ENCODE measurements at regions not wholly inside any gene's neighbourhood (a gene's known extent, or its start where the extent isn't known, plus 50 kb on each side); places are given as distances from the start of the nearest gene placed in this dataset.

DNA sequence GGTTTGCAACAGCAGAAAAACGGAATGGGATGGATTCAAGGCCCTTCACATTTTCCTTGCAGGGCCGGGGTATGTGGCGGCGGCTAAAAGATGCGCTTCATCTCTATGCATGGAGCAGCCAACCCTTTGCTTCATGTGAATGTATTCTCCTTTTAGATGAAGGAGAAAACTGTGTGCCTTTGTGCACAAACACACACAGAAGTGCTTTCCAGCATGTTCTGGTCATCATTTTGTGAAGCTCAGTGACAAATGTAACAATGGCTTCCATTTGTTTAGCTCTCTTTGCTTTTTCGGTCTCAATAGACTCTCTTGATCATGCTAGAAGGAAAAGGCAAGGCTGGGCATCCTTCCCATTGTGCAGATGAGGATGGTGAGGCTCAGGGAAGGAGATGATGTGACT is 161.7 kb upstream of the MKI67 start:
- no peaks in the 10 kb centered on the region for H3K4me1 ChIP-seq (ENCODE audit: control insufficient read depth in 4 of 4, insufficient read depth in 4 of 4, low read length in 3 of 4)
- peaks cover 2 to 17% (median 9%) of the 10 kb centered on the region in 4 donors for H3K27me3 ChIP-seq (ENCODE audit: control insufficient read depth in 4 of 4, insufficient read depth in 4 of 4, low read length in 3 of 4)
- no peaks in the 10 kb centered on the region for H3K36me3 ChIP-seq (ENCODE audit: control insufficient read depth in 4 of 4, insufficient read depth in 3 of 4, low read depth in 1 of 4, low read length in 3 of 4)
- H3K4me3 ChIP-seq (ENCODE audit: low read depth in 1 of 3, low read length in 3 of 3) = no peak overlapping the region
- DNase-seq (ENCODE audit: low spot score) = no peak
- peaks cover 2 to 22% (median 13%) of the 10 kb centered on the region in 4 donors for H3K9me3 ChIP-seq (ENCODE audit: control insufficient read depth in 4 of 4, low read length in 3 of 4)
- 78% methylated on average over 6 of the region's 6 CpGs for WGBS
- H3K9ac ChIP-seq (ENCODE audit: low read depth in 1 of 2, low read length in 2 of 2) = no peak overlapping the region
- TF ChIP-seq SP1 (IDR thresholded peaks at IDR 0.05) (no peak), JUND (IDR thresholded peaks at IDR 0.05) (no peak), HNF4A (conservative IDR thresholded peaks at IDR 0.05) (no peak), RXRA (IDR thresholded peaks at IDR 0.05) (no peak), YY1 (IDR thresholded peaks at IDR 0.05) (no peak), TAF1 (conservative IDR thresholded peaks at IDR 0.05) (no peak), FOXA2 (IDR thresholded peaks at IDR 0.05) (no peak), HNF4G (IDR thresholded peaks at IDR 0.05) (no peak), FOXA1 (IDR thresholded peaks at IDR 0.05) (no peak), EGR1 (IDR thresholded peaks at IDR 0.05; ENCODE audit: low read depth in 2 of 2) (no peak), NR2F2 (IDR thresholded peaks at IDR 0.05) (no peak), RAD21 (IDR thresholded peaks at IDR 0.05) (no peak), GABPA (IDR thresholded peaks at IDR 0.05 in 1 of 2, conservative IDR thresholded peaks at IDR 0.05 in 1 of 2) (no peak)
- TF ChIP-seq, protein P1, sequence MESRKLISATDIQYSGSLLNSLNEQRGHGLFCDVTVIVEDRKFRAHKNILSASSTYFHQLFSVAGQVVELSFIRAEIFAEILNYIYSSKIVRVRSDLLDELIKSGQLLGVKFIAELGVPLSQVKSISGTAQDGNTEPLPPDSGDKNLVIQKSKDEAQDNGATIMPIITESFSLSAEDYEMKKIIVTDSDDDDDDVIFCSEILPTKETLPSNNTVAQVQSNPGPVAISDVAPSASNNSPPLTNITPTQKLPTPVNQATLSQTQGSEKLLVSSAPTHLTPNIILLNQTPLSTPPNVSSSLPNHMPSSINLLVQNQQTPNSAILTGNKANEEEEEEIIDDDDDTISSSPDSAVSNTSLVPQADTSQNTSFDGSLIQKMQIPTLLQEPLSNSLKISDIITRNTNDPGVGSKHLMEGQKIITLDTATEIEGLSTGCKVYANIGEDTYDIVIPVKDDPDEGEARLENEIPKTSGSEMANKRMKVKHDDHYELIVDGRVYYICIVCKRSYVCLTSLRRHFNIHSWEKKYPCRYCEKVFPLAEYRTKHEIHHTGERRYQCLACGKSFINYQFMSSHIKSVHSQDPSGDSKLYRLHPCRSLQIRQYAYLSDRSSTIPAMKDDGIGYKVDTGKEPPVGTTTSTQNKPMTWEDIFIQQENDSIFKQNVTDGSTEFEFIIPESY (IDR thresholded peaks at IDR 0.05) = no peak
- TF ChIP-seq, protein P2, sequence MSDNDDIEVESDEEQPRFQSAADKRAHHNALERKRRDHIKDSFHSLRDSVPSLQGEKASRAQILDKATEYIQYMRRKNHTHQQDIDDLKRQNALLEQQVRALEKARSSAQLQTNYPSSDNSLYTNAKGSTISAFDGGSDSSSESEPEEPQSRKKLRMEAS (IDR thresholded peaks at IDR 0.05) = no peak
- TF ChIP-seq, protein P3, sequence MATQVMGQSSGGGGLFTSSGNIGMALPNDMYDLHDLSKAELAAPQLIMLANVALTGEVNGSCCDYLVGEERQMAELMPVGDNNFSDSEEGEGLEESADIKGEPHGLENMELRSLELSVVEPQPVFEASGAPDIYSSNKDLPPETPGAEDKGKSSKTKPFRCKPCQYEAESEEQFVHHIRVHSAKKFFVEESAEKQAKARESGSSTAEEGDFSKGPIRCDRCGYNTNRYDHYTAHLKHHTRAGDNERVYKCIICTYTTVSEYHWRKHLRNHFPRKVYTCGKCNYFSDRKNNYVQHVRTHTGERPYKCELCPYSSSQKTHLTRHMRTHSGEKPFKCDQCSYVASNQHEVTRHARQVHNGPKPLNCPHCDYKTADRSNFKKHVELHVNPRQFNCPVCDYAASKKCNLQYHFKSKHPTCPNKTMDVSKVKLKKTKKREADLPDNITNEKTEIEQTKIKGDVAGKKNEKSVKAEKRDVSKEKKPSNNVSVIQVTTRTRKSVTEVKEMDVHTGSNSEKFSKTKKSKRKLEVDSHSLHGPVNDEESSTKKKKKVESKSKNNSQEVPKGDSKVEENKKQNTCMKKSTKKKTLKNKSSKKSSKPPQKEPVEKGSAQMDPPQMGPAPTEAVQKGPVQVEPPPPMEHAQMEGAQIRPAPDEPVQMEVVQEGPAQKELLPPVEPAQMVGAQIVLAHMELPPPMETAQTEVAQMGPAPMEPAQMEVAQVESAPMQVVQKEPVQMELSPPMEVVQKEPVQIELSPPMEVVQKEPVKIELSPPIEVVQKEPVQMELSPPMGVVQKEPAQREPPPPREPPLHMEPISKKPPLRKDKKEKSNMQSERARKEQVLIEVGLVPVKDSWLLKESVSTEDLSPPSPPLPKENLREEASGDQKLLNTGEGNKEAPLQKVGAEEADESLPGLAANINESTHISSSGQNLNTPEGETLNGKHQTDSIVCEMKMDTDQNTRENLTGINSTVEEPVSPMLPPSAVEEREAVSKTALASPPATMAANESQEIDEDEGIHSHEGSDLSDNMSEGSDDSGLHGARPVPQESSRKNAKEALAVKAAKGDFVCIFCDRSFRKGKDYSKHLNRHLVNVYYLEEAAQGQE (IDR thresholded peaks at IDR 0.05) = no peak
- TF ChIP-seq, protein P4, sequence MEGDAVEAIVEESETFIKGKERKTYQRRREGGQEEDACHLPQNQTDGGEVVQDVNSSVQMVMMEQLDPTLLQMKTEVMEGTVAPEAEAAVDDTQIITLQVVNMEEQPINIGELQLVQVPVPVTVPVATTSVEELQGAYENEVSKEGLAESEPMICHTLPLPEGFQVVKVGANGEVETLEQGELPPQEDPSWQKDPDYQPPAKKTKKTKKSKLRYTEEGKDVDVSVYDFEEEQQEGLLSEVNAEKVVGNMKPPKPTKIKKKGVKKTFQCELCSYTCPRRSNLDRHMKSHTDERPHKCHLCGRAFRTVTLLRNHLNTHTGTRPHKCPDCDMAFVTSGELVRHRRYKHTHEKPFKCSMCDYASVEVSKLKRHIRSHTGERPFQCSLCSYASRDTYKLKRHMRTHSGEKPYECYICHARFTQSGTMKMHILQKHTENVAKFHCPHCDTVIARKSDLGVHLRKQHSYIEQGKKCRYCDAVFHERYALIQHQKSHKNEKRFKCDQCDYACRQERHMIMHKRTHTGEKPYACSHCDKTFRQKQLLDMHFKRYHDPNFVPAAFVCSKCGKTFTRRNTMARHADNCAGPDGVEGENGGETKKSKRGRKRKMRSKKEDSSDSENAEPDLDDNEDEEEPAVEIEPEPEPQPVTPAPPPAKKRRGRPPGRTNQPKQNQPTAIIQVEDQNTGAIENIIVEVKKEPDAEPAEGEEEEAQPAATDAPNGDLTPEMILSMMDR (IDR thresholded peaks at IDR 0.05; ENCODE audit: low read depth, low read length, missing input control) = no peak
- TF ChIP-seq, protein P5, sequence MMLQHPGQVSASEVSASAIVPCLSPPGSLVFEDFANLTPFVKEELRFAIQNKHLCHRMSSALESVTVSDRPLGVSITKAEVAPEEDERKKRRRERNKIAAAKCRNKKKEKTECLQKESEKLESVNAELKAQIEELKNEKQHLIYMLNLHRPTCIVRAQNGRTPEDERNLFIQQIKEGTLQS (IDR thresholded peaks at IDR 0.05) = no peak
- no peak overlapping the region for H3K27ac ChIP-seq (ENCODE audit: low read depth in 1 of 2, low read length in 2 of 2)

Data from liver (tissue), 8 donors.